H9 (cell line): ENCODE measurements at regions not wholly inside any gene's neighbourhood (a gene's known extent, or its start where the extent isn't known, plus 50 kb on each side); places are given as distances from the start of the nearest gene placed in this dataset.

Experiments used
- DNase-seq: peaks from one replicate; pipeline ENCODE4 v3.0.0-alpha.2; 2017
- H2AFZ ChIP-seq: one replicate; pipeline ENCODE4 v1.6.1; 2013; ENCODE audit warnings: mild to moderate bottlenecking, low read length, control low read depth, moderate library complexity
- H2AK5ac ChIP-seq: 2 replicates; pipeline ENCODE4 v1.6.1; 2013; ENCODE audit warnings: low read length, control low read depth, mixed read lengths; ENCODE audit not compliant: insufficient read length
- H2BK120ac ChIP-seq: one replicate; pipeline ENCODE4 v1.6.1; 2013; ENCODE audit warnings: low read depth, mild to moderate bottlenecking, low read length, control low read depth, inconsistent platforms; ENCODE audit not compliant: poor library complexity, severe bottlenecking
- H2BK12ac ChIP-seq: 2 replicates; pipeline ENCODE4 v1.6.1; 2013; ENCODE audit warnings: low read length, control low read depth, mixed read lengths, low read depth; ENCODE audit not compliant: insufficient read length
- H2BK15ac ChIP-seq: 2 replicates; pipeline ENCODE4 v1.6.1; 2013; ENCODE audit warnings: low read depth, low read length, control low read depth
- H2BK20ac ChIP-seq: one replicate; pipeline ENCODE4 v1.6.1; 2013; ENCODE audit warnings: low read depth, mild to moderate bottlenecking, low read length, control low read depth, inconsistent platforms; ENCODE audit not compliant: poor library complexity, severe bottlenecking
- H2BK5ac ChIP-seq: 2 replicates; pipeline ENCODE4 v1.6.1; 2013; ENCODE audit warnings: low read length, control low read depth, mixed read lengths; ENCODE audit not compliant: insufficient read length
- H3K14ac ChIP-seq: 2 replicates; pipeline ENCODE4 v1.6.1; 2013; ENCODE audit warnings: low read length, control low read depth; ENCODE audit not compliant: insufficient read depth
- H3K18ac ChIP-seq: 2 replicates; pipeline ENCODE4 v1.6.1; 2013; ENCODE audit warnings: low read depth, mild to moderate bottlenecking, mixed read lengths, low read length, control low read depth; ENCODE audit not compliant: insufficient read length
- H3K23ac ChIP-seq: 2 replicates; pipeline ENCODE4 v1.6.1; 2013; ENCODE audit warnings: low read length, control low read depth, mixed read lengths, low read depth; ENCODE audit not compliant: insufficient read length
- H3K23me2 ChIP-seq: 2 replicates; pipeline ENCODE4 v1.6.1; 2013; ENCODE audit warnings: low read depth, mild to moderate bottlenecking, mixed read lengths, low read length, control low read depth; ENCODE audit not compliant: insufficient read length, poor library complexity, severe bottlenecking
- H3K27ac ChIP-seq: 2 replicates; pipeline ENCODE4 v1.5.1; 2013; ENCODE audit warnings: low read length, control low read depth, mixed read lengths, low read depth; ENCODE audit not compliant: insufficient read length
- H3K27me3 ChIP-seq: 2 replicates; pipeline ENCODE4 v1.6.1; 2013; ENCODE audit warnings: low read length, control low read depth, inconsistent platforms; ENCODE audit not compliant: insufficient read depth
- H3K4ac ChIP-seq: 2 replicates; pipeline ENCODE4 v1.6.1; 2013; ENCODE audit warnings: low read depth, mild to moderate bottlenecking, control low read depth, inconsistent platforms, low read length, moderate library complexity
- H3K4me1 ChIP-seq: 2 replicates; pipeline ENCODE4 v1.6.1; 2013; ENCODE audit warnings: low read length, control low read depth, inconsistent platforms; ENCODE audit not compliant: insufficient read depth
- H3K4me2 ChIP-seq: 2 replicates; pipeline ENCODE4 v1.6.1; 2013; ENCODE audit warnings: low read length, control low read depth, mixed read lengths; ENCODE audit not compliant: insufficient read length, insufficient read depth
- H3K56ac ChIP-seq: 2 replicates; pipeline ENCODE4 v1.6.1; 2013; ENCODE audit warnings: low read depth, mild to moderate bottlenecking, mixed read lengths, low read length, control low read depth; ENCODE audit not compliant: insufficient read length
- H3K79me1 ChIP-seq: 2 replicates; pipeline ENCODE4 v1.6.1; 2013; ENCODE audit warnings: low read depth, mild to moderate bottlenecking, moderate library complexity, low read length, control low read depth, inconsistent platforms; ENCODE audit not compliant: insufficient read depth, poor library complexity, severe bottlenecking
- H3K79me2 ChIP-seq: 2 replicates; pipeline ENCODE4 v1.6.1; 2013; ENCODE audit warnings: low read length, control low read depth, inconsistent platforms; ENCODE audit not compliant: insufficient read depth
- H3K9ac ChIP-seq: 2 replicates; pipeline ENCODE4 v1.6.1; 2013; ENCODE audit warnings: low read length, control low read depth, mixed read lengths; ENCODE audit not compliant: insufficient read length; ENCODE audit errors: extremely low read depth
- H3K9me3 ChIP-seq: one replicate; pipeline ENCODE4 v1.6.1; 2013; ENCODE audit warnings: low read depth, low read length, inconsistent platforms; ENCODE audit not compliant: control insufficient read depth
- H3T11ph ChIP-seq: one replicate; pipeline ENCODE4 v1.6.1; 2013; ENCODE audit warnings: mild to moderate bottlenecking, low read length, control low read depth, inconsistent platforms
- H4K20me1 ChIP-seq: one replicate; pipeline ENCODE4 v1.6.1; 2013; ENCODE audit not compliant: control insufficient read depth, insufficient read length, insufficient read depth
- H4K5ac ChIP-seq: 2 replicates; pipeline ENCODE4 v1.6.1; 2013; ENCODE audit warnings: low read depth, mild to moderate bottlenecking, mixed read lengths, low read length, control low read depth; ENCODE audit not compliant: insufficient read length
- H4K8ac ChIP-seq: replicated peaks from 2 replicates; pipeline ENCODE4 v1.6.1; 2013; ENCODE audit warnings: low read length, control low read depth, mixed read lengths, low read depth; ENCODE audit not compliant: insufficient read length
- H4K91ac ChIP-seq: 2 replicates; pipeline ENCODE4 v1.6.1; 2013; ENCODE audit warnings: low read depth, mild to moderate bottlenecking, moderate library complexity, mixed read lengths, low read length, control low read depth; ENCODE audit not compliant: insufficient read length
- H3K27ac Mint-ChIP-seq, 3 experiments: 2 replicates in 2 of 3; 3 replicates in 1 of 3; pipeline ENCODE4 v1.8.0; 2020 to 2021; ENCODE audit warnings: mixed read lengths in 3 of 3, mild to moderate bottlenecking in 1 of 3, moderate library complexity in 1 of 3
- H3K27me3 Mint-ChIP-seq: 2 replicates; pipeline ENCODE4 v1.8.0; 2021; ENCODE audit warnings: low read depth, mild to moderate bottlenecking, moderate library complexity, mixed read lengths
- H3K36me3 Mint-ChIP-seq, 3 experiments: 2 replicates in 2 of 3; 3 replicates in 1 of 3; pipeline ENCODE4 v1.8.0; 2020 to 2021; ENCODE audit warnings: low read depth in 3 of 3, mixed read lengths in 3 of 3; ENCODE audit not compliant: insufficient read depth in 1 of 3
- H3K4me1 Mint-ChIP-seq, 2 experiments: 2 replicates each; pipeline ENCODE4 v1.8.0; 2020; ENCODE audit warnings: mixed read lengths in 2 of 2
- H3K4me3 Mint-ChIP-seq, 2 experiments: 2 replicates in 1 of 2; 3 replicates in 1 of 2; pipeline ENCODE4 v1.8.0; 2020 to 2021; ENCODE audit warnings: mild to moderate bottlenecking in 2 of 2, mixed read lengths in 2 of 2, moderate library complexity in 1 of 2
- H3K9me3 Mint-ChIP-seq, 2 experiments: 2 replicates in 1 of 2; 3 replicates in 1 of 2; pipeline ENCODE4 v1.8.0; 2020; ENCODE audit warnings: mild to moderate bottlenecking in 2 of 2, mixed read lengths in 2 of 2, moderate library complexity in 1 of 2
- CTCF ChIP-seq: fragments of 200-600 bp; sonication (generic); conservative IDR thresholded peaks from 3 replicates; pipeline ENCODE4 v1.8.0; 2021; ENCODE audit warnings: antibody characterized with exemption, mild to moderate bottlenecking
- WGBS: extraction: QIAGEN DNeasy Blood & Tissue Kit; methylation state at CpG from one replicate; pipeline ENCODE4 v1.1.7; 2013; ENCODE audit warnings: missing lambda C conversion rate, low lambda C conversion rate, mixed read lengths; ENCODE audit not compliant: insufficient read length; ENCODE audit errors: extremely low coverage; 5-methylcytosine and 5-hydroxymethylcytosine counted together

GRCh38 chrX:1084689-1085088 is 127.8 kb downstream of the CRLF2 start:
- Histone ChIP-seq H3K14ac (no peak overlapping the region), H3K9me3 (no peaks in the 10 kb centered on the region), H2BK5ac (no peak overlapping the region), H4K5ac (no peak overlapping the region), H3T11ph (no peak overlapping the region), H4K8ac (no peak overlapping the region), H3K18ac (no peak overlapping the region), H2AFZ (no peak overlapping the region), H3K9ac (no peak overlapping the region), H3K4ac (no peak overlapping the region), H2BK15ac (no peak overlapping the region), H3K56ac (no peak overlapping the region), H3K4me1 (no peaks in the 10 kb centered on the region; the same call in 1 of the 2 replicates), H3K23me2 (no peaks in the 10 kb centered on the region), H3K79me2 (no peaks in the 10 kb centered on the region), H4K91ac (no peak overlapping the region), H3K27ac (no peak overlapping the region), H3K4me2 (no peak overlapping the region), H2BK12ac (no peak overlapping the region), H3K27me3 (no peaks in the 10 kb centered on the region), H4K20me1 (no peaks in the 10 kb centered on the region), H2AK5ac (no peak overlapping the region), H2BK20ac (no peak overlapping the region), H2BK120ac (no peak overlapping the region), H3K23ac (no peak overlapping the region), H3K79me1 (no peaks in the 10 kb centered on the region)
- Mint-ChIP-seq H3K36me3 (no peaks in the 10 kb centered on the region), H3K27me3 (peaks cover 5% of the 10 kb centered on the region), H3K27ac (no peak overlapping the region), H3K9me3 (no peaks in the 10 kb centered on the region), H3K4me3 (no peak overlapping the region), H3K4me1 (peaks cover 9 to 11% of the 10 kb centered on the region in 2 experiments)
- no peak for TF ChIP-seq CTCF
- no CpG with 5 or more reads among the region's 6 CpGs for WGBS
- DNase-seq, result no peak
